Gastroesophageal sphincter (tissue), 4 donors: ENCODE measurements at regions not wholly inside any gene's neighbourhood (a gene's known extent, or its start where the extent isn't known, plus 50 kb on each side); places are given as distances from the start of the nearest gene placed in this dataset.
A peak's percentile ranks its signal among the peaks of the same experiment; 100 is the strongest.

Experiments used
- ATAC-seq: fragments of 150-250 bp; one replicate; pipeline ENCODE4 v1.9.1; 2016; ENCODE audit warnings: mild to moderate bottlenecking, moderate library complexity
- H3K27ac ChIP-seq, 4 donors: fragments of 200-600 bp; sonication (generic) in 3 of 4; 1 replicate in 3 of 4; 2 replicates in 1 of 4; pipeline ENCODE4 v1.5.1; 2016 to 2019
- H3K27me3 ChIP-seq: fragments of 200-600 bp; sonication (generic); one replicate; pipeline ENCODE4 v1.5.1; 2019
- H3K36me3 ChIP-seq, 2 donors: fragments of 200-600 bp; sonication (generic); one replicate each; pipeline ENCODE4 v1.5.1; 2019; ENCODE audit warnings: control low read depth in 1 of 2
- H3K4me1 ChIP-seq, 3 donors: fragments of 200-600 bp; sonication (generic); 1 replicate in 2 of 3; 2 replicates in 1 of 3; pipeline ENCODE4 v1.5.1; 2016 to 2019; ENCODE audit warnings: control low read depth in 2 of 3
- H3K4me3 ChIP-seq, 2 donors: fragments of 200-600 bp; sonication (generic); one replicate each; pipeline ENCODE4 v1.5.1; 2019; ENCODE audit warnings: mild to moderate bottlenecking in 1 of 2, moderate library complexity in 1 of 2
- H3K9me3 ChIP-seq, 3 donors: fragments of 200-600 bp; sonication (generic); one replicate each; pipeline ENCODE4 v1.5.1; 2017 to 2019; ENCODE audit warnings: control low read depth in 2 of 3
- EP300 ChIP-seq: sonication (generic); formaldehyde crosslinking; IDR thresholded peaks from one replicate; pipeline ENCODE4 v1.6.1; 2017; ENCODE audit warnings: antibody characterized with exemption, mild to moderate bottlenecking
- POLR2A ChIP-seq, 2 donors: fragments of 450-650 bp; IDR thresholded peaks; one replicate each; pipeline ENCODE4 v1.6.1; 2017; ENCODE audit warnings: antibody characterized with exemption in 2 of 2, mild to moderate bottlenecking in 2 of 2, moderate library complexity in 1 of 2
- POLR2AphosphoS5 ChIP-seq: sonication (generic); formaldehyde crosslinking; IDR thresholded peaks from one replicate; pipeline ENCODE4 v1.6.1; 2017; ENCODE audit warnings: antibody characterized with exemption
- WGBS, 2 donors: methylation state at CpG; one replicate each; pipeline ENCODE4 v1.1.5; 2018; ENCODE audit warnings: low coverage in 1 of 2; 5-methylcytosine and 5-hydroxymethylcytosine counted together
- TF ChIP-seq, protein P1 (sequence below), 4 experiments: fragments of 200-600 bp in 2 of 4; fragments of 450-650 bp in 2 of 4; sonication (generic) in 1 of 4; IDR thresholded peaks; one replicate each; pipeline ENCODE4 v1.5.1; 2017 to 2019; ENCODE audit warnings: antibody characterized with exemption in 4 of 4, mild to moderate bottlenecking in 2 of 4, moderate library complexity in 2 of 4

- TF ChIP-seq, protein P1, sequence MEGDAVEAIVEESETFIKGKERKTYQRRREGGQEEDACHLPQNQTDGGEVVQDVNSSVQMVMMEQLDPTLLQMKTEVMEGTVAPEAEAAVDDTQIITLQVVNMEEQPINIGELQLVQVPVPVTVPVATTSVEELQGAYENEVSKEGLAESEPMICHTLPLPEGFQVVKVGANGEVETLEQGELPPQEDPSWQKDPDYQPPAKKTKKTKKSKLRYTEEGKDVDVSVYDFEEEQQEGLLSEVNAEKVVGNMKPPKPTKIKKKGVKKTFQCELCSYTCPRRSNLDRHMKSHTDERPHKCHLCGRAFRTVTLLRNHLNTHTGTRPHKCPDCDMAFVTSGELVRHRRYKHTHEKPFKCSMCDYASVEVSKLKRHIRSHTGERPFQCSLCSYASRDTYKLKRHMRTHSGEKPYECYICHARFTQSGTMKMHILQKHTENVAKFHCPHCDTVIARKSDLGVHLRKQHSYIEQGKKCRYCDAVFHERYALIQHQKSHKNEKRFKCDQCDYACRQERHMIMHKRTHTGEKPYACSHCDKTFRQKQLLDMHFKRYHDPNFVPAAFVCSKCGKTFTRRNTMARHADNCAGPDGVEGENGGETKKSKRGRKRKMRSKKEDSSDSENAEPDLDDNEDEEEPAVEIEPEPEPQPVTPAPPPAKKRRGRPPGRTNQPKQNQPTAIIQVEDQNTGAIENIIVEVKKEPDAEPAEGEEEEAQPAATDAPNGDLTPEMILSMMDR (IDR thresholded peaks at IDR 0.05), result no peak
- TF ChIP-seq EP300 (no peak), POLR2AphosphoS5 (no peak)
- peaks cover 0 to 8% (median 0%) of the 10 kb centered on the region in 3 donors for H3K9me3 ChIP-seq
- H3K27ac ChIP-seq, result no peak overlapping the region
- ATAC-seq, result peak; percentile 46
- no peaks in the 10 kb centered on the region for H3K36me3 ChIP-seq
- H3K4me1 ChIP-seq, result no peaks in the 10 kb centered on the region
- no peak overlapping the region for H3K4me3 ChIP-seq
- H3K27me3 ChIP-seq, result no peaks in the 10 kb centered on the region
Observed at GRCh38 chr4:54165438-54165837, 63.7 kb upstream of the PDGFRA start.

DNA sequence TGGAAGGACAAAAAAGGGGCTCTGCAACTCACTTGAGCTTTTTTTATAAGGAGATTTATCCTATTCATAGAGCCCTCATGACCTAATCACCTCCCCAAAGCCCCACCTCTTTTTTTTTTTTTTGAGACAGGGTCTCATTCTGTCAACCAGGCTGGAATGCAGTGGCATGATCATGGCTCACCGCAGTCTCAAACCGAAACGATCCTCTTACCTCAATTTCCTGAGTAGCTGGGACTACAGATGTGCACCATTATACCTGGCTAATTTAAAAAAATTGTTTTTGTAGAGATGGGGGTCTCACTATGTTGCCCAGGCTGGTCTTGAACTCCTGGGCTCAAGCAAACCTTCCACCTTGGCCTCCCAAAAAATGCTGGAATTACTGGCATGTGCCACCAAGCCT, 61.6 kb upstream of the PDGFRA start:
- no peaks in the 10 kb centered on the region for H3K9me3 ChIP-seq
- ATAC-seq, result no peak
- H3K4me1 ChIP-seq, result no peaks in the 10 kb centered on the region
- no peak overlapping the region for H3K27ac ChIP-seq
- H3K4me3 ChIP-seq, result no peak overlapping the region
- 73 to 89% methylated on average over 2 to 3 of the region's 3 CpGs for WGBS, 2 donors
- H3K27me3 ChIP-seq, result no peaks in the 10 kb centered on the region
- H3K36me3 ChIP-seq, result no peaks in the 10 kb centered on the region
- no peak for TF ChIP-seq POLR2A (IDR thresholded peaks at IDR 0.05)
- TF ChIP-seq EP300, result no peak
- no peak for TF ChIP-seq POLR2AphosphoS5
- TF ChIP-seq, protein P1 (IDR thresholded peaks at IDR 0.05), result no peak

DNA sequence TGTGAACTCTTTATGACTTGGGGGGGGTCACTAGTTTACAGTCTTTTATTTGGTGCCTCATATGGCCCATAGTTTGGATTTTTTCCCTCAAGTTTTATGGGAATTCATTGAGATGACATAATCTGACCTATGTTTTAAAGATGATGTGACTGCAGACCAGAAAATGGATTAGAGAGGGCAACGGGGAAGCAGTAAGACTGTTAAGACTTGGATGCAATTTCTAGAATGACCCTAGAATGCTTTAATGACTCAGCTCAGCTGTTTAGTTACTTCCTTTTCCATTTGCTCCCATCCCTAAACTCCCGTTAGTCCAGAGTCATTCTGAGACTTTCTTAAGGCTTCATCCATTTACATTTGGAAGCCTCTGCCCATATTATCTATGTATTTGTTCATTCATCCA, 59.9 kb upstream of the PDGFRA start:
- Histone ChIP-seq H3K36me3 (no peaks in the 10 kb centered on the region), H3K27me3 (no peaks in the 10 kb centered on the region), H3K27ac (no peak overlapping the region), H3K4me1 (no peaks in the 10 kb centered on the region), H3K9me3 (no peaks in the 10 kb centered on the region), H3K4me3 (no peak overlapping the region)
- TF ChIP-seq POLR2A (IDR thresholded peaks at IDR 0.05) (no peak), EP300 (no peak), POLR2AphosphoS5 (no peak)
- TF ChIP-seq, protein P1 (IDR thresholded peaks at IDR 0.05), result no peak
- WGBS, 2 donors, result 49 to 71% methylated on average over 2 of the region's 2 CpGs
- no peak for ATAC-seq

GRCh38 chr4:54172156-54172555, 56.9 kb upstream of the PDGFRA start:
- 68 to 86% methylated on average over 1 to 3 of the region's 4 CpGs for WGBS, 2 donors
- Histone ChIP-seq H3K4me1 (no peaks in the 10 kb centered on the region), H3K9me3 (peaks cover 0 to 7% (median 0%) of the 10 kb centered on the region in 3 donors), H3K4me3 (no peak overlapping the region), H3K36me3 (no peaks in the 10 kb centered on the region), H3K27ac (no peak overlapping the region), H3K27me3 (peaks cover 12% of the 10 kb centered on the region)
- TF ChIP-seq POLR2A (IDR thresholded peaks at IDR 0.05), result no peak
- TF ChIP-seq POLR2AphosphoS5, result no peak
- TF ChIP-seq EP300, result no peak
- TF ChIP-seq, protein P1 (IDR thresholded peaks at IDR 0.05), result no peak
- ATAC-seq, result no peak

- no peak for ATAC-seq
- Histone ChIP-seq H3K36me3 (no peaks in the 10 kb centered on the region), H3K27me3 (peaks cover 12% of the 10 kb centered on the region), H3K9me3 (peaks cover 0 to 7% (median 0%) of the 10 kb centered on the region in 3 donors), H3K4me1 (no peaks in the 10 kb centered on the region), H3K4me3 (no peak overlapping the region), H3K27ac (no peak overlapping the region)
- 57 to 80% methylated on average over 3 to 4 of the region's 4 CpGs for WGBS, 2 donors
- TF ChIP-seq, protein P1 (IDR thresholded peaks at IDR 0.05), result no peak
- TF ChIP-seq EP300 (no peak), POLR2AphosphoS5 (no peak), POLR2A (IDR thresholded peaks at IDR 0.05) (no peak)
Observed at GRCh38 chr4:54173281-54173912, 55.7 kb upstream of the PDGFRA start.
